Kidney capillary endothelial cell (primary cell): ENCODE measurements at regions not wholly inside any gene's neighbourhood (a gene's known extent, or its start where the extent isn't known, plus 50 kb on each side); places are given as distances from the start of the nearest gene placed in this dataset.
"Not testable (repeated sequence)": the region's sequence is repeated elsewhere in the genome, so short reads cannot be mapped to it uniquely, and the experiment has no call there.

Source experiments
- DNase-seq: peaks from one replicate; pipeline ENCODE4 v3.0.0-alpha.2; 2018; ENCODE audit warnings: low spot score

- DNase-seq: no peak
Observed at GRCh38 chrX:2640436-2641150, 50.5 kb upstream of the CD99 start.

GRCh38 chrX:2638279-2638678, 52.8 kb upstream of the CD99 start:
- DNase-seq: no peak

- DNase-seq: no peak
Observed at GRCh38 chrX:2635342-2635741, 55.8 kb upstream of the CD99 start.

GRCh38 chrX:2632533-2633504, 58.3 kb upstream of the CD99 start:
- DNase-seq: no peak

GRCh38 chrX:2631743-2632532, 59.2 kb upstream of the CD99 start:
- no peak for DNase-seq

- not testable (repeated sequence) for DNase-seq
Observed at GRCh38 chrX:2630935-2631742, 60.0 kb upstream of the CD99 start.

- DNase-seq: not testable (repeated sequence)
Observed at GRCh38 chrX:2630008-2630934, 60.8 kb upstream of the CD99 start.

GRCh38 chrX:2629316-2630007, 61.6 kb upstream of the CD99 start:
- peak; percentile 30 for DNase-seq

- DNase-seq: peak; percentile 41
Observed at GRCh38 chrX:2628751-2629315, 62.3 kb upstream of the CD99 start.

GRCh38 chrX:2627272-2627867, 63.7 kb upstream of the CD99 start:
- no peak for DNase-seq

GRCh38 chrX:2626750-2627149, 64.3 kb upstream of the CD99 start:
- no peak for DNase-seq

GRCh38 chrX:2620576-2620975, 70.5 kb upstream of the CD99 start:
- DNase-seq: no peak

GRCh38 chrX:2618516-2618915, 72.6 kb upstream of the CD99 start:
- no peak for DNase-seq

GRCh38 chrX:2614911-2615310, 76.2 kb upstream of the CD99 start:
- DNase-seq: peak; percentile 65

- peak; percentile 65 for DNase-seq
Observed at GRCh38 chrX:2610246-2611170, 80.6 kb upstream of the CD99 start.

GRCh38 chrX:2609431-2610238, 81.5 kb upstream of the CD99 start:
- DNase-seq: peak; percentile 21
